ENCODE measurements at regions not wholly inside any gene's neighbourhood (a gene's known extent, or its start where the extent isn't known, plus 50 kb on each side); places are given as distances from the start of the nearest gene placed in this dataset.

DNA sequence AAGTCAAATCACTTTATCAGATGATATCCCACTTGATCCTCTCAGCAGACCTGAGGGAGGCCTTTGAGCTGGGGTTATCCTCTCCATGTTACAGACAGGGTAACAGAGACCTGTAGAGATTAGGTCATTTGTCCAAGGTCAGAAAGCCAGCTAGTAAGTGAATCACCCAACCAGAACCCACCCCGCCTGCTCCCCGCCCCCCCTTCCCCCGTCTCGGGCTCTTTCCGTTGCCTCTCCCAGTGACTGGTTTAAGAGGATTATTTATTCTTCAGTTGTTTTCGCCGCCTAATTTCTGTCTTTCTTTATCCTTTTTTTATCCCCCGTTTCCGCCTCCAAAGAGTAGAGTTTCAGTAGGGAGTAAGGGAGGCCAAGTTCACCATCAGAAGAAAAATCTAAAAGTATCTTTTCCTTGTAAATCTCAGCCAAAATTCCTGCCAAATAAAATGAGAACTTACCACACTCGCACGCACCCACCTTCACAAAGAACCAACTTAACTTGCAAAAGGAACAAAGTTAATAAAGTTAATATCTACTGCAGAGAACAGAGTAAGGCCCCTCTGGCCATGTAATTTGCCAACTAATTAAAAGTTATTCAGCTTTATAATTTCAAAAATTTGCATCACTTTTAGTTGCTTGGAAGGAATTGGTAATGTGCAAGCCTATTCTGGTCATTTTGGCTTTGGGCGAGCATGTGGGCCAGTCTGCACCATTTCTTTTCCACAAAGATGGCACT lies 76.8 kb upstream of the TRABD2B start:
- TF ChIP-seq, protein P1, sequence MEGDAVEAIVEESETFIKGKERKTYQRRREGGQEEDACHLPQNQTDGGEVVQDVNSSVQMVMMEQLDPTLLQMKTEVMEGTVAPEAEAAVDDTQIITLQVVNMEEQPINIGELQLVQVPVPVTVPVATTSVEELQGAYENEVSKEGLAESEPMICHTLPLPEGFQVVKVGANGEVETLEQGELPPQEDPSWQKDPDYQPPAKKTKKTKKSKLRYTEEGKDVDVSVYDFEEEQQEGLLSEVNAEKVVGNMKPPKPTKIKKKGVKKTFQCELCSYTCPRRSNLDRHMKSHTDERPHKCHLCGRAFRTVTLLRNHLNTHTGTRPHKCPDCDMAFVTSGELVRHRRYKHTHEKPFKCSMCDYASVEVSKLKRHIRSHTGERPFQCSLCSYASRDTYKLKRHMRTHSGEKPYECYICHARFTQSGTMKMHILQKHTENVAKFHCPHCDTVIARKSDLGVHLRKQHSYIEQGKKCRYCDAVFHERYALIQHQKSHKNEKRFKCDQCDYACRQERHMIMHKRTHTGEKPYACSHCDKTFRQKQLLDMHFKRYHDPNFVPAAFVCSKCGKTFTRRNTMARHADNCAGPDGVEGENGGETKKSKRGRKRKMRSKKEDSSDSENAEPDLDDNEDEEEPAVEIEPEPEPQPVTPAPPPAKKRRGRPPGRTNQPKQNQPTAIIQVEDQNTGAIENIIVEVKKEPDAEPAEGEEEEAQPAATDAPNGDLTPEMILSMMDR (IDR thresholded peaks at IDR 0.05): no peak
- TF ChIP-seq POLR2A (IDR thresholded peaks at IDR 0.05) (no peak), POLR2AphosphoS5 (IDR thresholded peaks at IDR 0.05) (no peak)
